ENCODE measurements at regions not wholly inside any gene's neighbourhood (a gene's known extent, or its start where the extent isn't known, plus 50 kb on each side); places are given as distances from the start of the nearest gene placed in this dataset.

- H3K27me3 ChIP-seq: no peaks in the 10 kb centered on the region
- H3K9me3 ChIP-seq: no peaks in the 10 kb centered on the region
- H3K36me3 ChIP-seq (ENCODE audit: low read depth, missing control alignments): no peaks in the 10 kb centered on the region
- no peak overlapping the region for H3K27ac ChIP-seq
- intact Hi-C loops (cut with DNase I; ENCODE audit: low total_unique reads): no loop called here
- no peak overlapping the region for H3K4me3 ChIP-seq
- DNase-seq: no peak
- 76 to 88% methylated on average over 2 of the region's 2 CpGs for WGBS, 2 donors
- H3K4me1 ChIP-seq: no peaks in the 10 kb centered on the region
- TF ChIP-seq POLR2A (IDR thresholded peaks at IDR 0.05): no peak
- TF ChIP-seq, protein P1, sequence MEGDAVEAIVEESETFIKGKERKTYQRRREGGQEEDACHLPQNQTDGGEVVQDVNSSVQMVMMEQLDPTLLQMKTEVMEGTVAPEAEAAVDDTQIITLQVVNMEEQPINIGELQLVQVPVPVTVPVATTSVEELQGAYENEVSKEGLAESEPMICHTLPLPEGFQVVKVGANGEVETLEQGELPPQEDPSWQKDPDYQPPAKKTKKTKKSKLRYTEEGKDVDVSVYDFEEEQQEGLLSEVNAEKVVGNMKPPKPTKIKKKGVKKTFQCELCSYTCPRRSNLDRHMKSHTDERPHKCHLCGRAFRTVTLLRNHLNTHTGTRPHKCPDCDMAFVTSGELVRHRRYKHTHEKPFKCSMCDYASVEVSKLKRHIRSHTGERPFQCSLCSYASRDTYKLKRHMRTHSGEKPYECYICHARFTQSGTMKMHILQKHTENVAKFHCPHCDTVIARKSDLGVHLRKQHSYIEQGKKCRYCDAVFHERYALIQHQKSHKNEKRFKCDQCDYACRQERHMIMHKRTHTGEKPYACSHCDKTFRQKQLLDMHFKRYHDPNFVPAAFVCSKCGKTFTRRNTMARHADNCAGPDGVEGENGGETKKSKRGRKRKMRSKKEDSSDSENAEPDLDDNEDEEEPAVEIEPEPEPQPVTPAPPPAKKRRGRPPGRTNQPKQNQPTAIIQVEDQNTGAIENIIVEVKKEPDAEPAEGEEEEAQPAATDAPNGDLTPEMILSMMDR (IDR thresholded peaks at IDR 0.05): no peak
Observed at GRCh38 chr15:94077938-94078337, 153.4 kb upstream of the MCTP2 start.

- intact Hi-C loops (cut with DNase I; ENCODE audit: low total_unique reads): no loop called here
- peak; percentile 75 for DNase-seq
- 42 to 47% methylated on average over 8 to 9 of the region's 9 CpGs for WGBS, 2 donors
- no peaks in the 10 kb centered on the region for H3K27me3 ChIP-seq
- H3K36me3 ChIP-seq (ENCODE audit: low read depth, missing control alignments): no peaks in the 10 kb centered on the region
- H3K4me3 ChIP-seq: no peak overlapping the region
- no peaks in the 10 kb centered on the region for H3K9me3 ChIP-seq
- no peak for TF ChIP-seq POLR2A (IDR thresholded peaks at IDR 0.05)
- TF ChIP-seq, protein P1 (IDR thresholded peaks at IDR 0.05): no peak
- no peaks in the 10 kb centered on the region for H3K4me1 ChIP-seq
- H3K27ac ChIP-seq: no peak overlapping the region
Observed at GRCh38 chr15:94075349-94075748, 156.0 kb upstream of the MCTP2 start.

- H3K27me3 ChIP-seq: no peaks in the 10 kb centered on the region
- TF ChIP-seq, protein P1 (IDR thresholded peaks at IDR 0.05): no peak
- no peak for TF ChIP-seq POLR2A (IDR thresholded peaks at IDR 0.05)
- H3K36me3 ChIP-seq (ENCODE audit: low read depth, missing control alignments): no peaks in the 10 kb centered on the region
- no peaks in the 10 kb centered on the region for H3K4me1 ChIP-seq
- intact Hi-C loops (cut with DNase I; ENCODE audit: low total_unique reads): no loop called here
- 52 to 68% methylated on average over 19 of the region's 19 CpGs for WGBS, 2 donors
- no peaks in the 10 kb centered on the region for H3K9me3 ChIP-seq
- peak overlapping the region; percentile 32 to 38 for H3K4me3 ChIP-seq
- H3K27ac ChIP-seq: no peak overlapping the region
- peak; percentile 19 for DNase-seq
Observed at GRCh38 chr15:94070356-94071295, 160.7 kb upstream of the MCTP2 start.

GRCh38 chr15:94069844-94070243 lies 161.5 kb upstream of the MCTP2 start:
- Histone ChIP-seq H3K4me1 (no peaks in the 10 kb centered on the region), H3K27ac (no peak overlapping the region), H3K4me3 (no peak overlapping the region), H3K27me3 (no peaks in the 10 kb centered on the region), H3K9me3 (no peaks in the 10 kb centered on the region), H3K36me3 (ENCODE audit: low read depth, missing control alignments) (no peaks in the 10 kb centered on the region)
- TF ChIP-seq, protein P1 (IDR thresholded peaks at IDR 0.05): no peak
- TF ChIP-seq POLR2A (IDR thresholded peaks at IDR 0.05): no peak
- no peak for DNase-seq
- intact Hi-C loops (cut with DNase I; ENCODE audit: low total_unique reads): no loop called here
- WGBS, 2 donors: 61 to 66% methylated on average over 9 of the region's 9 CpGs

All from testis (tissue), 2 donors.